Bronchial epithelial cell (primary cell): ENCODE measurements at regions not wholly inside any gene's neighbourhood (a gene's known extent, or its start where the extent isn't known, plus 50 kb on each side); places are given as distances from the start of the nearest gene placed in this dataset.

Experiments
- DNase-seq: peaks from one replicate; pipeline ENCODE4 v3.0.0-alpha.2; 2010; ENCODE audit warnings: low read depth
- FAIRE-seq: peaks from 2 replicates; lab custom pipeline; 2011; peaks lifted over from hg19 to GRCh38; lab: Jason Lieb, UNC
- H3K27me3 ChIP-seq: 2 replicates; pipeline ENCODE4 v1.5.1; 2011; ENCODE audit warnings: low read length; ENCODE audit not compliant: control insufficient read depth, insufficient read depth
- H3K36me3 ChIP-seq: 2 replicates; pipeline ENCODE4 v1.5.1; 2011; ENCODE audit warnings: low read length; ENCODE audit not compliant: control insufficient read depth, insufficient read depth
- H3K4me3 ChIP-seq: 2 replicates; pipeline ENCODE4 v1.5.1; 2011; ENCODE audit warnings: mild to moderate bottlenecking, low read depth, low read length, control low read depth
- CTCF ChIP-seq: IDR thresholded peaks from 2 replicates; pipeline ENCODE4 v1.5.1; 2011; ENCODE audit warnings: mild to moderate bottlenecking, moderate library complexity, low read length, control low read depth, inconsistent platforms; ENCODE audit not compliant: insufficient read depth, severe bottlenecking

- no peaks in the 10 kb centered on the region for H3K27me3 ChIP-seq
- no peaks in the 10 kb centered on the region for H3K36me3 ChIP-seq
- no peak for TF ChIP-seq CTCF
- DNase-seq (no peak), FAIRE-seq (no peak)
- no peak overlapping the region for H3K4me3 ChIP-seq
These were observed 117.8 kb upstream of the ESR1 start for GRCh38 chr6:151689499-151690201.

GRCh38 chr6:151690303-151690702 is 117.2 kb upstream of the ESR1 start:
- no peak for TF ChIP-seq CTCF
- FAIRE-seq: no peak
- no peaks in the 10 kb centered on the region for H3K27me3 ChIP-seq
- no peaks in the 10 kb centered on the region for H3K36me3 ChIP-seq
- no peak for DNase-seq
- no peak overlapping the region for H3K4me3 ChIP-seq

- H3K36me3 ChIP-seq: no peaks in the 10 kb centered on the region
- FAIRE-seq (no peak), DNase-seq (no peak)
- no peak for TF ChIP-seq CTCF
- H3K27me3 ChIP-seq: no peaks in the 10 kb centered on the region
- H3K4me3 ChIP-seq: no peak overlapping the region
These were observed 116.5 kb upstream of the ESR1 start for GRCh38 chr6:151690768-151691562.

GRCh38 chr6:151692216-151692615 is 115.3 kb upstream of the ESR1 start:
- no peak for DNase-seq
- Histone ChIP-seq H3K4me3 (no peak overlapping the region), H3K27me3 (no peaks in the 10 kb centered on the region), H3K36me3 (no peaks in the 10 kb centered on the region)
- no peak for TF ChIP-seq CTCF
- no peak for FAIRE-seq

- Histone ChIP-seq H3K4me3 (no peak overlapping the region), H3K36me3 (no peaks in the 10 kb centered on the region), H3K27me3 (no peaks in the 10 kb centered on the region)
- FAIRE-seq (no peak), DNase-seq (no peak)
- TF ChIP-seq CTCF: no peak
These were observed 114.1 kb upstream of the ESR1 start for GRCh38 chr6:151693366-151693765.
